Colonic mucosa (tissue), 4 donors: ENCODE measurements at regions not wholly inside any gene's neighbourhood (a gene's known extent, or its start where the extent isn't known, plus 50 kb on each side); places are given as distances from the start of the nearest gene placed in this dataset.

Experiments
- DNase-seq: peaks from one replicate; pipeline ENCODE4 v3.0.0-alpha.2; 2020
- H3K27ac ChIP-seq: fragments of 200-600 bp; one replicate; pipeline ENCODE4 v1.8.0; 2021
- H3K27me3 ChIP-seq: fragments of 200-600 bp; one replicate; pipeline ENCODE4 v1.8.0; 2021
- H3K36me3 ChIP-seq: fragments of 200-600 bp; one replicate; pipeline ENCODE4 v1.8.0; 2021
- H3K4me1 ChIP-seq: fragments of 200-600 bp; one replicate; pipeline ENCODE4 v1.8.0; 2021; ENCODE audit warnings: mild to moderate bottlenecking
- H3K4me3 ChIP-seq: fragments of 200-600 bp; one replicate; pipeline ENCODE4 v1.8.0; 2021
- H3K9ac ChIP-seq, 2 donors: one replicate each; pipeline ENCODE4 v1.7.0; 2013; ENCODE audit warnings: control low read depth in 2 of 2, low read depth in 2 of 2, low read length in 2 of 2
- H3K9me3 ChIP-seq: fragments of 200-600 bp; one replicate; pipeline ENCODE4 v1.8.0; 2021
- CTCF ChIP-seq: fragments of 200-600 bp; IDR thresholded peaks from one replicate; pipeline ENCODE4 v1.8.0; 2022; ENCODE audit warnings: antibody characterized with exemption, mild to moderate bottlenecking
- intact Hi-C: fragments of 100-400 bp; cut with DNase I; formaldehyde crosslinking; loops from one replicate; pipeline ENCODE4 v1.14.1; 2022
- donor health status: healthy.
- donor health status: DM: no; HTN: no; CAD: no.
- donor health status: DM: no; HTN: no; CAD: no.

- no peaks in the 10 kb centered on the region for H3K4me1 ChIP-seq
- no peaks in the 10 kb centered on the region for H3K9me3 ChIP-seq
- no peak overlapping the region for H3K4me3 ChIP-seq
- intact Hi-C loops = no loop called here
- H3K36me3 ChIP-seq = no peaks in the 10 kb centered on the region
- H3K27ac ChIP-seq = no peak overlapping the region
- no peak for DNase-seq
- H3K9ac ChIP-seq = no peak overlapping the region
- no peak for TF ChIP-seq CTCF
- no peaks in the 10 kb centered on the region for H3K27me3 ChIP-seq
Observed at GRCh38 chr2:52939250-52939649, 828.4 kb upstream of the CHAC2 start.

GRCh38 chr2:52936029-52936428, 831.6 kb upstream of the CHAC2 start:
- Histone ChIP-seq H3K27me3 (no peaks in the 10 kb centered on the region), H3K4me1 (no peaks in the 10 kb centered on the region), H3K4me3 (no peak overlapping the region), H3K27ac (no peak overlapping the region), H3K9me3 (no peaks in the 10 kb centered on the region), H3K9ac (no peak overlapping the region), H3K36me3 (no peaks in the 10 kb centered on the region)
- no peak for DNase-seq
- intact Hi-C loops = no loop called here
- no peak for TF ChIP-seq CTCF

- Histone ChIP-seq H3K9ac (no peak overlapping the region), H3K27me3 (no peaks in the 10 kb centered on the region), H3K27ac (no peak overlapping the region)
Observed at GRCh38 chr2:52934920-52935640, 832.5 kb upstream of the CHAC2 start.

GRCh38 chr2:52934323-52934898, 833.2 kb upstream of the CHAC2 start:
- no peak overlapping the region for H3K9ac ChIP-seq
- H3K27ac ChIP-seq = no peak overlapping the region
- no peak for DNase-seq
- intact Hi-C loops = no loop called here
- no peaks in the 10 kb centered on the region for H3K9me3 ChIP-seq
- no peaks in the 10 kb centered on the region for H3K36me3 ChIP-seq
- TF ChIP-seq CTCF = no peak
- H3K4me3 ChIP-seq = no peak overlapping the region
- no peaks in the 10 kb centered on the region for H3K27me3 ChIP-seq
- no peaks in the 10 kb centered on the region for H3K4me1 ChIP-seq

More at GRCh38 chr2:52934920-52935640, 832.5 kb upstream of the CHAC2 start:
- Histone ChIP-seq H3K4me3 (no peak overlapping the region), H3K9me3 (no peaks in the 10 kb centered on the region), H3K4me1 (no peaks in the 10 kb centered on the region), H3K36me3 (no peaks in the 10 kb centered on the region)
- no peak for TF ChIP-seq CTCF
- intact Hi-C loops = no loop called here
- DNase-seq = no peak

- Histone ChIP-seq H3K9ac (no peak overlapping the region), H3K27ac (no peak overlapping the region)
Observed at GRCh38 chr2:52933878-52934277, 833.7 kb upstream of the CHAC2 start.

More at GRCh38 chr2:52933878-52934277, 833.7 kb upstream of the CHAC2 start:
- intact Hi-C loops = no loop called here
- TF ChIP-seq CTCF = no peak
- DNase-seq = no peak
- H3K9me3 ChIP-seq = no peaks in the 10 kb centered on the region
- no peaks in the 10 kb centered on the region for H3K36me3 ChIP-seq
- no peaks in the 10 kb centered on the region for H3K4me1 ChIP-seq
- no peaks in the 10 kb centered on the region for H3K27me3 ChIP-seq
- no peak overlapping the region for H3K4me3 ChIP-seq
